ENCODE measurements at regions not wholly inside any gene's neighbourhood (a gene's known extent, or its start where the extent isn't known, plus 50 kb on each side); places are given as distances from the start of the nearest gene placed in this dataset.

DNA sequence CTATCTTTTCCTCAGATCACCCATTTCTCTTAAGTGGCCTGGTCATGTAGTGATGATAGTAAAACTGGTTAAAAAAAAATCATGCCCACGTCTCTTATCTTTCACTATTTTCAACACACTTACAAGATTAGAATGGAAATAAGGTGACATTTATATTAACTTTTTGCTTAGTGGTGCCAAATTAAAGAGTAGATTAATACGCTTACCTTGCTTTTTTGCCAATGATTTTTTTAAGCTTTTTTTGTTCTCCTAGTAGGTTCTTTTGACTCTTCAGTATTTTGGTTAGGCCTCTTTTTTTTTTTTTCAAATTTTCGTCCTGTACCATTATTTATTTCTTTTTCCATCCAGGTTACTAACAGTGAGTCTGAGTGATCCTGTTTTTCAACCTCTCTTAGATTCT is 147.9 kb downstream of the PTCSC3 start:
- DNase-seq (ENCODE audit: low spot score), result no peak

GRCh38 chr14:36028218-36028617 is 148.3 kb downstream of the PTCSC3 start:
- no peak for DNase-seq (ENCODE audit: low spot score)

- DNase-seq (ENCODE audit: low spot score), result no peak
These were observed 149.2 kb downstream of the PTCSC3 start for GRCh38 chr14:36027354-36027753.

- no peak for DNase-seq (ENCODE audit: low spot score)
These were observed 153.6 kb downstream of the PTCSC3 start for GRCh38 chr14:36022765-36023410.

- DNase-seq (ENCODE audit: low spot score), result no peak
These were observed 154.8 kb downstream of the PTCSC3 start for GRCh38 chr14:36021591-36022320.

DNA sequence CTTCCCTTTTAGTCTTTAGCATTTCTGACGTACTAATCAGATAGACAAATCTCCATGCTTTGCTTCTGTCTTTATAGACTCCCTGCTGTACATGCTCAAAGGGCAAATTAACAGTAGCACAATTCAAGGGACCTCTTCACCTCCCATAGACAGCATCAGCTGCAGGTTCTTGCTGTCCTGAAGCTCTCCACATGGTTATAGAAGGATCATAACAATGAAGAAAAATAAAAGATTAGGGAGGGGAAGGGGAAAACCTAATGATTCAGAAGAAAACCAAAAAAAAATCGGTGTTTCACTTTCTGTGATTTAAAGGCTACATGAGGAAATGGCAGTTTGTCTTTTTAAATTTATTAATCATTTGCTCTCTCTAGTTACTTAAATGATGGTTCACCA is 155.5 kb downstream of the PTCSC3 start:
- no peak for DNase-seq (ENCODE audit: low spot score)

- DNase-seq (ENCODE audit: low spot score), result no peak
These were observed 156.1 kb downstream of the PTCSC3 start for GRCh38 chr14:36020120-36021029.

- no peak for DNase-seq (ENCODE audit: low spot score)
These were observed 157.4 kb downstream of the PTCSC3 start for GRCh38 chr14:36019126-36019525.

DNA sequence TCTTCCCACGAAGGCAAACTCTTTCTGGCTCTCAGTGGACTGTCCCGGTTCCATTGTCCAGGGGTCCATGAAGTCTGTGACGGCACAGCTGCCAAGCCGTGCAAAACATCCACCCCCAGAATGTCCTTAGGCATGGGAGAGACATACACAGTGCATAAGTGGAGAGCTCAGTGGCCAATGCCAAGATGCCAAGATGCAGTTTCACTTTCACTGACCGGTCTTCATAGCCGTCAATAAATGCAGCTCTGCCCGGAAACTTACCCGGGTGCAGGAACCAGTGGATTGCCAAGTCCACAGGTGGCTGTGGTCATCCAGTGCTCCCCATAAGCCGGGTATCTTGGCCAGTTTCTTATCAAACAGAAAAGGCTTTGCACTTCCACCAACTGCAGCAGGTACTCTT is 162.3 kb downstream of the PTCSC3 start:
- DNase-seq (ENCODE audit: low spot score), result no peak

DNA sequence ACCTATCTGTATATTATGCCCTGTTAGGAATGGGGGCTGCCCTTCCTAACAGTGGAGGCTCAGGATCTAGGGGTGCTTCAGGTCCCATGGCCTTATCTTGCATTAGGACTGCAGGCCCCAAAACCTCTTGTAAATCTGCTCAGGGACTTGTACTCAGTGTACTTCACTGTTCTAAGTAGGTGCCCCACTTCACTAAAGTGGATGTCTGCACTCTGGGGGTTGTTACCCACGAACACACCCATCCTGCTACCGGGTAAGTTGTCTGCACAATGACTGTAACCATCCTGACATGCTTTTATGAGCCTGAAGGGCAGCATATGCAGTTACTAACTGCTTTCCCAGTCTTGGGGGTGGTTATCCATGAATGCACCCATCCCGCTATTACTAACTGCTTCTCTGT is 163.0 kb downstream of the PTCSC3 start:
- no peak for DNase-seq (ENCODE audit: low spot score)

- DNase-seq (ENCODE audit: low spot score), result no peak
These were observed 163.9 kb downstream of the PTCSC3 start for GRCh38 chr14:36012621-36013020.

GRCh38 chr14:36009643-36010042 is 166.9 kb downstream of the PTCSC3 start:
- no peak for DNase-seq (ENCODE audit: low spot score)

- DNase-seq (ENCODE audit: low spot score), result no peak
These were observed 169.9 kb downstream of the PTCSC3 start for GRCh38 chr14:36006623-36007022.

- DNase-seq (ENCODE audit: low spot score), result no peak
These were observed 170.9 kb downstream of the PTCSC3 start for GRCh38 chr14:36005670-36006069.

DNA sequence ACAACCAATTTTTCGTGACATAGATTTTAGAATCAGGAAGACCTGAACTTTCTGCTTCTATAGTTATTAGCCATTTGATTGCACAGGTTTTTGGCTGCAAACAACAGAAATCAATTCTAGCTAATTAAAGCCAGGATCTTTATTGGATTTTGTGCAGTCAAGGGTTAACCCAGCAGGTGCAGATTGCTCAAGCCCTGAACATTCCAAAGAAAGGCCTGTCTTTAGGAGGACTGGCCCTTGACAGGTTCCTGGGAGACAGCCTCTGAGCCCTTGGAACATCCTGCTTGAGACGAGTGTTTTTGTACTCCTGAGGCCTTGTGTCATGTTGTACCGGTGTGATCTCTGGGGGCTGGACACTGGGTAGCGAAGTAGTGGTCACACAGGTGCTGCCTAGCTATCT is 174.6 kb downstream of the PTCSC3 start:
- DNase-seq (ENCODE audit: low spot score), result no peak

- no peak for DNase-seq (ENCODE audit: low spot score)
These were observed 173.2 kb downstream of the BRMS1L start for GRCh38 chr14:35999294-35999693.

DNA sequence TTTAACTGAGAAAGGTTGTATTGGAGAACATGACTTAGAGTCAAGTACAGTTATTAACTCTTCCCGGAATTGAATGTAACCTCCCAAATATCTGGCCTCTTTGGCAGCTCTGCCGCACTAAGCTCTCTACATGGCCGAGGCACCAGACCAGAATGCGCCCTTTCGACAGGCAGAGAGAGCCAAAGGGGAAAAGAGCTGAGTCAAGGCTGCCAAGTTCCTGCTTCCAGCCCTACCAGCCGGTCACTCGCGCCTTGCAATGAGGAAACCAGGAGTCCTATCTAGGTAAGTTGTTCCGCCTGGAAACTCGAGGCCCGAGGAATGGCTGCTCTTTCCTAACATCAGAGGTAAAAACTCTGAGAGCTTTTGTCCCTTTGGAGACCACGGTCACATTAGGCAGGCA is 172.2 kb downstream of the BRMS1L start:
- no peak for DNase-seq (ENCODE audit: low spot score)

- no peak for DNase-seq (ENCODE audit: low spot score)
These were observed 167.5 kb downstream of the BRMS1L start for GRCh38 chr14:35993684-35993960.

GRCh38 chr14:35992816-35993683 is 166.9 kb downstream of the BRMS1L start:
- DNase-seq (ENCODE audit: low spot score), result no peak

GRCh38 chr14:35991356-35991755 is 165.2 kb downstream of the BRMS1L start:
- DNase-seq (ENCODE audit: low spot score), result no peak

GRCh38 chr14:35989736-35990135 is 163.6 kb downstream of the BRMS1L start:
- no peak for DNase-seq (ENCODE audit: low spot score)

Data from GM03348 (cell line).